OCI-LY7 (cell line): ENCODE measurements at regions not wholly inside any gene's neighbourhood (a gene's known extent, or its start where the extent isn't known, plus 50 kb on each side); places are given as distances from the start of the nearest gene placed in this dataset.

Experiments
- BruUV-seq: library from RNA; stranded (reverse); fragments of 400-500 nt; replicated peaks from 2 replicates; lab custom pipeline; 2021; lab: Mats Ljungman, UMichigan
- CTCF ChIA-PET: fragments of 300-600 bp; sonication (Branson Sonifier 250); formaldehyde crosslinking; loops from one replicate; lab custom pipeline; 2022; ENCODE audit warnings: antibody characterized with exemption; ENCODE audit not compliant: unreplicated experiment; lab: Charles Lee
- POLR2A ChIA-PET: fragments of 300-600 bp; sonication (Branson Sonifier 250); formaldehyde crosslinking; loops from one replicate; lab custom pipeline; 2022; ENCODE audit warnings: antibody characterized with exemption; lab: Charles Lee
- DNase-seq: peaks from one replicate; pipeline ENCODE4 v3.0.0-alpha.2; 2015; ENCODE audit warnings: low spot score
- H2AFZ ChIP-seq: fragments of 200-600 bp; sonication (generic), shearing (Covaris generic); 2 replicates; pipeline ENCODE4 v1.6.1; 2014; ENCODE audit warnings: mild to moderate bottlenecking, antibody characterized with exemption, low read length, moderate library complexity
- H3K27ac ChIP-seq: fragments of 200-600 bp; sonication (generic); 2 replicates; pipeline ENCODE4 v1.5.1; 2014; ENCODE audit warnings: mixed run types, low read depth, mild to moderate bottlenecking, moderate library complexity, low read length, inconsistent platforms; ENCODE audit not compliant: poor library complexity, severe bottlenecking
- H3K36me3 ChIP-seq: fragments of 200-600 bp; sonication (generic); 2 replicates; pipeline ENCODE4 v1.6.1; 2014; ENCODE audit warnings: mild to moderate bottlenecking, antibody characterized with exemption, low read length, moderate library complexity, mixed read lengths; ENCODE audit not compliant: insufficient read depth
- H3K4me1 ChIP-seq: fragments of 200-600 bp; sonication (generic); 2 replicates; pipeline ENCODE4 v1.5.1; 2014; ENCODE audit warnings: mild to moderate bottlenecking, low read length; ENCODE audit not compliant: insufficient read depth, poor library complexity, severe bottlenecking
- H3K4me2 ChIP-seq: fragments of 200-600 bp; sonication (generic); 2 replicates; pipeline ENCODE4 v1.6.1; 2014; ENCODE audit warnings: mild to moderate bottlenecking, low read length
- H3K4me3 ChIP-seq: fragments of 200-600 bp; sonication (generic); 2 replicates; pipeline ENCODE4 v1.5.1; 2014; ENCODE audit warnings: mild to moderate bottlenecking, low read depth, low read length; ENCODE audit not compliant: poor library complexity, severe bottlenecking
- H3K79me2 ChIP-seq: fragments of 200-600 bp; sonication (generic); 2 replicates; pipeline ENCODE4 v1.6.1; 2016; ENCODE audit warnings: low read depth, mild to moderate bottlenecking, low read length, moderate library complexity, mixed read lengths; ENCODE audit not compliant: insufficient read depth
- H3K9me2 ChIP-seq: fragments of 200-600 bp; sonication (generic); 2 replicates; pipeline ENCODE4 v1.6.1; 2016; ENCODE audit warnings: mild to moderate bottlenecking, low read length, mixed read lengths; ENCODE audit not compliant: insufficient read depth
- H3K9me3 ChIP-seq: fragments of 200-600 bp; sonication (generic); 2 replicates; pipeline ENCODE4 v1.6.1; 2014; ENCODE audit warnings: mild to moderate bottlenecking, mixed run types, low read length, mixed read lengths
- H4K20me1 ChIP-seq: fragments of 200-600 bp; sonication (generic); 2 replicates; pipeline ENCODE4 v1.6.1; 2014; ENCODE audit warnings: mild to moderate bottlenecking, antibody characterized with exemption, low read length, moderate library complexity, mixed read lengths; ENCODE audit not compliant: insufficient read depth
- CTCF ChIP-seq: fragments of 200-600 bp; sonication (generic); conservative IDR thresholded peaks from 2 replicates; pipeline ENCODE4 v1.5.1; 2014; ENCODE audit warnings: mild to moderate bottlenecking, antibody characterized with exemption, low read length, moderate library complexity, mixed read lengths
- EZH2phosphoT487 ChIP-seq: fragments of 200-600 bp; sonication (generic); IDR thresholded peaks from 2 replicates; pipeline ENCODE4 v1.6.1; 2018; ENCODE audit warnings: low read depth, borderline replicate concordance, mild to moderate bottlenecking, mixed run types, antibody characterized with exemption, low read length, moderate library complexity, mixed read lengths
- intact Hi-C: fragments of 100-400 bp; cut with micrococcal nuclease; formaldehyde crosslinking; loops from one replicate; pipeline ENCODE4 v1.10.0; 2022; ENCODE audit not compliant: unreplicated experiment

- CTCF ChIA-PET: no interaction called here
- no TSS peak for BruUV-seq
- TF ChIP-seq EZH2phosphoT487 (no peak), CTCF (no peak)
- Histone ChIP-seq H3K79me2 (no peaks in the 10 kb centered on the region), H3K4me2 (no peak overlapping the region), H4K20me1 (no peaks in the 10 kb centered on the region), H3K4me3 (no peak overlapping the region), H3K4me1 (no peaks in the 10 kb centered on the region), H3K9me2 (no peaks in the 10 kb centered on the region), H2AFZ (no peak overlapping the region), H3K36me3 (no peaks in the 10 kb centered on the region), H3K9me3 (no peaks in the 10 kb centered on the region), H3K27ac (no peak overlapping the region)
- POLR2A ChIA-PET: no interaction called here
- intact Hi-C loops: no loop called here
- no peak for DNase-seq
These were observed 91.3 kb upstream of the TMEM229A start for GRCh38 chr7:124124201-124124600.

- H3K27ac ChIP-seq: no peak overlapping the region
- no peaks in the 10 kb centered on the region for H4K20me1 ChIP-seq
- TF ChIP-seq EZH2phosphoT487 (no peak), CTCF (no peak)
- CTCF ChIA-PET: no interaction called here
- no peak overlapping the region for H3K4me3 ChIP-seq
- no peak overlapping the region for H3K4me2 ChIP-seq
- intact Hi-C loops: no loop called here
- POLR2A ChIA-PET: interaction anchor here (0.7 kb wide), 1 partner anchor 254 kb away, joined by 3 read pairs; no protein-coding TSS in a partner anchor
- DNase-seq: no peak
- H3K9me2 ChIP-seq: no peaks in the 10 kb centered on the region
- H2AFZ ChIP-seq: no peak overlapping the region
- H3K9me3 ChIP-seq: no peaks in the 10 kb centered on the region
- H3K79me2 ChIP-seq: no peaks in the 10 kb centered on the region
- H3K4me1 ChIP-seq: no peaks in the 10 kb centered on the region
- no TSS peak for BruUV-seq
- H3K36me3 ChIP-seq: no peaks in the 10 kb centered on the region
These were observed 88.0 kb upstream of the TMEM229A start for GRCh38 chr7:124120911-124121310.

GRCh38 chr7:124113045-124113444 lies 80.2 kb upstream of the TMEM229A start:
- no peaks in the 10 kb centered on the region for H3K36me3 ChIP-seq
- BruUV-seq: no TSS peak
- no peak overlapping the region for H3K27ac ChIP-seq
- H3K79me2 ChIP-seq: no peaks in the 10 kb centered on the region
- H3K4me1 ChIP-seq: no peaks in the 10 kb centered on the region
- CTCF ChIA-PET: no interaction called here
- no peak for DNase-seq
- intact Hi-C loops: no loop called here
- H3K4me2 ChIP-seq: no peak overlapping the region
- H2AFZ ChIP-seq: no peak overlapping the region
- no peaks in the 10 kb centered on the region for H3K9me3 ChIP-seq
- POLR2A ChIA-PET: no interaction called here
- no peak overlapping the region for H3K4me3 ChIP-seq
- H3K9me2 ChIP-seq: no peaks in the 10 kb centered on the region
- TF ChIP-seq EZH2phosphoT487 (no peak), CTCF (no peak)
- no peaks in the 10 kb centered on the region for H4K20me1 ChIP-seq
